Memory B cell (primary cell): ENCODE measurements at regions not wholly inside any gene's neighbourhood (a gene's known extent, or its start where the extent isn't known, plus 50 kb on each side); places are given as distances from the start of the nearest gene placed in this dataset.

Experiments
- ATAC-seq: fragments of 150-1000 bp; cut with Tn5 transposase; 2 replicates; pipeline ENCODE4 v1.10.0; 2021; ENCODE audit warnings: low read depth, mild to moderate bottlenecking, moderate library complexity
- DNase-seq, 2 donors: peaks; one replicate each; pipeline ENCODE4 v3.0.0; 2022; ENCODE audit warnings: low spot score in 2 of 2
- H3K27ac Mint-ChIP-seq: one replicate; pipeline ENCODE4 v1.8.0; 2022; ENCODE audit warnings: mild to moderate bottlenecking, moderate library complexity, mixed read lengths
- H3K27me3 Mint-ChIP-seq: one replicate; pipeline ENCODE4 v1.8.0; 2022; ENCODE audit warnings: mixed read lengths
- H3K36me3 Mint-ChIP-seq: one replicate; pipeline ENCODE4 v1.8.0; 2022; ENCODE audit warnings: mild to moderate bottlenecking, mixed read lengths
- H3K4me1 Mint-ChIP-seq: one replicate; pipeline ENCODE4 v1.8.0; 2022; ENCODE audit warnings: mixed read lengths
- H3K4me3 Mint-ChIP-seq: one replicate; pipeline ENCODE4 v1.8.0; 2022; ENCODE audit warnings: mild to moderate bottlenecking, moderate library complexity, mixed read lengths
- H3K9me3 Mint-ChIP-seq: one replicate; pipeline ENCODE4 v1.8.0; 2022; ENCODE audit warnings: mixed read lengths

- Mint-ChIP-seq H3K4me1 (no peaks in the 10 kb centered on the region), H3K27me3 (no peaks in the 10 kb centered on the region), H3K36me3 (no peaks in the 10 kb centered on the region), H3K27ac (no peak overlapping the region), H3K9me3 (peaks cover 15% of the 10 kb centered on the region), H3K4me3 (no peak overlapping the region)
- ATAC-seq (no peak), DNase-seq (no peak)
Measured at GRCh38 chr5:165786073-165786472, 2280.7 kb downstream of the MAT2B start.

- H3K4me1 Mint-ChIP-seq: no peaks in the 10 kb centered on the region
- peaks cover 3% of the 10 kb centered on the region for H3K9me3 Mint-ChIP-seq
- no peaks in the 10 kb centered on the region for H3K36me3 Mint-ChIP-seq
- H3K27ac Mint-ChIP-seq: no peak overlapping the region
- ATAC-seq: no peak
- no peaks in the 10 kb centered on the region for H3K27me3 Mint-ChIP-seq
- H3K4me3 Mint-ChIP-seq: no peak overlapping the region
- no peak for DNase-seq
Measured at GRCh38 chr5:165795073-165795472, 2289.7 kb downstream of the MAT2B start.

- peaks cover 1% of the 10 kb centered on the region for H3K9me3 Mint-ChIP-seq
- no peak for ATAC-seq
- no peak for DNase-seq
- no peak overlapping the region for H3K4me3 Mint-ChIP-seq
- H3K36me3 Mint-ChIP-seq: no peaks in the 10 kb centered on the region
- H3K4me1 Mint-ChIP-seq: no peaks in the 10 kb centered on the region
- no peaks in the 10 kb centered on the region for H3K27me3 Mint-ChIP-seq
- no peak overlapping the region for H3K27ac Mint-ChIP-seq
Measured at GRCh38 chr5:165805756-165806155, 2300.3 kb downstream of the MAT2B start.

- no peaks in the 10 kb centered on the region for H3K36me3 Mint-ChIP-seq
- no peak for DNase-seq
- H3K4me1 Mint-ChIP-seq: no peaks in the 10 kb centered on the region
- H3K27me3 Mint-ChIP-seq: no peaks in the 10 kb centered on the region
- no peak overlapping the region for H3K27ac Mint-ChIP-seq
- H3K4me3 Mint-ChIP-seq: no peak overlapping the region
- no peak for ATAC-seq
- H3K9me3 Mint-ChIP-seq: no peaks in the 10 kb centered on the region
Measured at GRCh38 chr5:165808335-165808734, 2302.9 kb downstream of the MAT2B start.

GRCh38 chr5:165809914-165810313, 2304.5 kb downstream of the MAT2B start:
- no peaks in the 10 kb centered on the region for H3K9me3 Mint-ChIP-seq
- no peak overlapping the region for H3K27ac Mint-ChIP-seq
- no peaks in the 10 kb centered on the region for H3K36me3 Mint-ChIP-seq
- ATAC-seq (no peak), DNase-seq (no peak)
- no peaks in the 10 kb centered on the region for H3K4me1 Mint-ChIP-seq
- no peak overlapping the region for H3K4me3 Mint-ChIP-seq
- no peaks in the 10 kb centered on the region for H3K27me3 Mint-ChIP-seq

GRCh38 chr5:165829504-165829903, 2324.1 kb downstream of the MAT2B start:
- no peak overlapping the region for H3K4me3 Mint-ChIP-seq
- no peaks in the 10 kb centered on the region for H3K4me1 Mint-ChIP-seq
- H3K9me3 Mint-ChIP-seq: peaks cover 4% of the 10 kb centered on the region
- no peak for ATAC-seq
- no peak overlapping the region for H3K27ac Mint-ChIP-seq
- DNase-seq: no peak
- H3K27me3 Mint-ChIP-seq: no peaks in the 10 kb centered on the region
- no peaks in the 10 kb centered on the region for H3K36me3 Mint-ChIP-seq

GRCh38 chr5:165834891-165835290, 2329.5 kb downstream of the MAT2B start:
- Mint-ChIP-seq H3K36me3 (no peaks in the 10 kb centered on the region), H3K4me3 (no peak overlapping the region), H3K27ac (no peak overlapping the region), H3K4me1 (no peaks in the 10 kb centered on the region), H3K9me3 (peaks cover 1% of the 10 kb centered on the region), H3K27me3 (no peaks in the 10 kb centered on the region)
- ATAC-seq (no peak), DNase-seq (no peak)

GRCh38 chr5:165836046-165836445, 2330.6 kb downstream of the MAT2B start:
- no peaks in the 10 kb centered on the region for H3K9me3 Mint-ChIP-seq
- H3K36me3 Mint-ChIP-seq: no peaks in the 10 kb centered on the region
- DNase-seq (no peak), ATAC-seq (no peak)
- no peak overlapping the region for H3K27ac Mint-ChIP-seq
- no peak overlapping the region for H3K4me3 Mint-ChIP-seq
- H3K27me3 Mint-ChIP-seq: no peaks in the 10 kb centered on the region
- no peaks in the 10 kb centered on the region for H3K4me1 Mint-ChIP-seq

- ATAC-seq (no peak), DNase-seq (no peak)
- H3K4me3 Mint-ChIP-seq: no peak overlapping the region
- no peak overlapping the region for H3K27ac Mint-ChIP-seq
- no peaks in the 10 kb centered on the region for H3K27me3 Mint-ChIP-seq
- no peaks in the 10 kb centered on the region for H3K36me3 Mint-ChIP-seq
- no peaks in the 10 kb centered on the region for H3K9me3 Mint-ChIP-seq
- no peaks in the 10 kb centered on the region for H3K4me1 Mint-ChIP-seq
Measured at GRCh38 chr5:165837286-165837685, 2331.9 kb downstream of the MAT2B start.

- Mint-ChIP-seq H3K9me3 (peaks cover 8% of the 10 kb centered on the region), H3K36me3 (no peaks in the 10 kb centered on the region), H3K27ac (no peak overlapping the region), H3K4me1 (no peaks in the 10 kb centered on the region), H3K4me3 (no peak overlapping the region), H3K27me3 (no peaks in the 10 kb centered on the region)
- ATAC-seq (no peak), DNase-seq (no peak)
Measured at GRCh38 chr5:165844571-165844970, 2339.2 kb downstream of the MAT2B start.

GRCh38 chr5:165858118-165858517, 2352.7 kb downstream of the MAT2B start:
- ATAC-seq: no peak
- Mint-ChIP-seq H3K27me3 (no peaks in the 10 kb centered on the region), H3K36me3 (no peaks in the 10 kb centered on the region), H3K4me1 (no peaks in the 10 kb centered on the region), H3K4me3 (no peak overlapping the region), H3K27ac (no peak overlapping the region), H3K9me3 (peaks cover 4% of the 10 kb centered on the region)
- DNase-seq: no peak

GRCh38 chr5:165859251-165859650, 2353.8 kb downstream of the MAT2B start:
- no peak overlapping the region for H3K27ac Mint-ChIP-seq
- no peak for DNase-seq

GRCh38 chr5:165863239-165863638, 2357.8 kb downstream of the MAT2B start:
- no peak overlapping the region for H3K4me3 Mint-ChIP-seq
- no peaks in the 10 kb centered on the region for H3K36me3 Mint-ChIP-seq
- ATAC-seq (no peak), DNase-seq (no peak)
- H3K4me1 Mint-ChIP-seq: no peaks in the 10 kb centered on the region
- H3K9me3 Mint-ChIP-seq: peaks cover 1% of the 10 kb centered on the region
- no peaks in the 10 kb centered on the region for H3K27me3 Mint-ChIP-seq
- H3K27ac Mint-ChIP-seq: no peak overlapping the region

More at GRCh38 chr5:165859251-165859650, 2353.8 kb downstream of the MAT2B start:
- H3K9me3 Mint-ChIP-seq: peaks cover 1% of the 10 kb centered on the region
- ATAC-seq: no peak
- no peaks in the 10 kb centered on the region for H3K36me3 Mint-ChIP-seq
- no peaks in the 10 kb centered on the region for H3K27me3 Mint-ChIP-seq
- no peaks in the 10 kb centered on the region for H3K4me1 Mint-ChIP-seq
- H3K4me3 Mint-ChIP-seq: no peak overlapping the region

GRCh38 chr5:165871291-165871690, 2365.9 kb downstream of the MAT2B start:
- Mint-ChIP-seq H3K4me1 (no peaks in the 10 kb centered on the region), H3K9me3 (peaks cover 1% of the 10 kb centered on the region), H3K36me3 (no peaks in the 10 kb centered on the region), H3K27ac (no peak overlapping the region), H3K4me3 (no peak overlapping the region), H3K27me3 (no peaks in the 10 kb centered on the region)
- DNase-seq: no peak
- no peak for ATAC-seq

- H3K36me3 Mint-ChIP-seq: no peaks in the 10 kb centered on the region
- no peaks in the 10 kb centered on the region for H3K4me1 Mint-ChIP-seq
- H3K27ac Mint-ChIP-seq: no peak overlapping the region
- H3K27me3 Mint-ChIP-seq: no peaks in the 10 kb centered on the region
- ATAC-seq: no peak
- DNase-seq: no peak
- H3K4me3 Mint-ChIP-seq: no peak overlapping the region
- H3K9me3 Mint-ChIP-seq: peaks cover 5% of the 10 kb centered on the region
Measured at GRCh38 chr5:165874851-165875250, 2369.4 kb downstream of the MAT2B start.

- Mint-ChIP-seq H3K9me3 (peaks cover 5% of the 10 kb centered on the region), H3K27ac (no peak overlapping the region), H3K4me1 (no peaks in the 10 kb centered on the region), H3K36me3 (no peaks in the 10 kb centered on the region), H3K4me3 (no peak overlapping the region), H3K27me3 (no peaks in the 10 kb centered on the region)
- no peak for DNase-seq
- no peak for ATAC-seq
Measured at GRCh38 chr5:165876538-165876937, 2371.1 kb downstream of the MAT2B start.
